ENCODE measurements at regions not wholly inside any gene's neighbourhood (a gene's known extent, or its start where the extent isn't known, plus 50 kb on each side); places are given as distances from the start of the nearest gene placed in this dataset.

GRCh38 chr6:87806635-87807034, 104.6 kb upstream of the AKIRIN2 start:
- no peak for DNase-seq (ENCODE audit: low read depth)

DNA sequence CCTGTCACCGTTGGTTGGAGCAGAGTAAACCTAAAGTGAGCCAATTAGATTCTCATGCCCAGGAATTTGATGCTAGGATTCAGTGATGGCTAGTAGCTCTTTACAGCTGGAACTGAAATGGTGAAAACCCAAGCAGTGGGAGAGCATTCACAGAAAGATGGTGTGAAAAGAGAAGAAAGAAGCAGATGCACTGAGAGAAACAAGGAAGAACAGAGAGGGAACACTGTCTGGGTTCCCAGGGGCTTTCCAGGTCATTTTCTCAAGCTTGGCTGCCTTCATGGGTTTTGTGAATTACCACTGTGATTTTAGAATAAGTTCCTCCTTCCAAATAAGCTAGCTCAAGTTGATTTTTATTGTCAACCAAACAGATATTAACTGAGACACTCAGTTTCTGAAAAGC, 104.1 kb upstream of the AKIRIN2 start:
- DNase-seq (ENCODE audit: low read depth), result no peak

DNA sequence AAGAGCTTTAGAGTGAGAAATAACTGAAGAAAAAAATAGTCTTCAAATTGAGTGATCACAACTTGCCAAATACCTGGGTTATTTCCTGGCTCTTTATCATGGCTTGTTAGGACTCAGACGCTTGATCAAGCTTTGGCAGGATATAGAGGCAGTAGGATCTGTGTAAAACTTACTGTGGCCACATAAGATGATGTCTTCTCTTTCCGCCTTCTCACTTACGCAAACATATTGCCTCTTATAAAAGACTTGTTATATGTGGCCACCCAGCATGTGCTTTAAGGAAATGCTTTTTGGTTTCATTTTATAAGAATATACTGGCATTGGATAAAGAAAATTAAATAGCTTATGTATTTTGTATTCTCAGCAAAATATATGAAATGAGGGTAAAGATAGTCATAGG, 101.8 kb upstream of the AKIRIN2 start:
- no peak for DNase-seq (ENCODE audit: low read depth)

DNA sequence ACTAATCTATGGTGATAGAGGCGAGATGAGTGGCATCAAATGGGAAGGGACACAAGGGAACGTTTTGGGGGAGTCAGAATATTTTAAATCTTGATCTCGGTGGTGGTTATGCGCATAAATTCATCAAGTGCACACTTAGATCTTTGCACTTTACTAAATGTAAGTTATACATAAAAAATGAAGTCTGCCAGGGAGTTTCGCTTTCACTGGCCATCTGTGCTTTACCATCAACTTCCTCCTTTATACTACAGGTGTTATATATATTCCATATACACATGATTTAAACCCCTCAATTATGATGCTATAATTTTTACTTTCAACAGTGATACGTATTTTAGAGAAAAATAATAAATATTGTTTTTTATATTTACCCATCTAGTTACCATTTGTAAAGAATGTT, 97.6 kb upstream of the AKIRIN2 start:
- no peak for DNase-seq (ENCODE audit: low read depth)

DNA sequence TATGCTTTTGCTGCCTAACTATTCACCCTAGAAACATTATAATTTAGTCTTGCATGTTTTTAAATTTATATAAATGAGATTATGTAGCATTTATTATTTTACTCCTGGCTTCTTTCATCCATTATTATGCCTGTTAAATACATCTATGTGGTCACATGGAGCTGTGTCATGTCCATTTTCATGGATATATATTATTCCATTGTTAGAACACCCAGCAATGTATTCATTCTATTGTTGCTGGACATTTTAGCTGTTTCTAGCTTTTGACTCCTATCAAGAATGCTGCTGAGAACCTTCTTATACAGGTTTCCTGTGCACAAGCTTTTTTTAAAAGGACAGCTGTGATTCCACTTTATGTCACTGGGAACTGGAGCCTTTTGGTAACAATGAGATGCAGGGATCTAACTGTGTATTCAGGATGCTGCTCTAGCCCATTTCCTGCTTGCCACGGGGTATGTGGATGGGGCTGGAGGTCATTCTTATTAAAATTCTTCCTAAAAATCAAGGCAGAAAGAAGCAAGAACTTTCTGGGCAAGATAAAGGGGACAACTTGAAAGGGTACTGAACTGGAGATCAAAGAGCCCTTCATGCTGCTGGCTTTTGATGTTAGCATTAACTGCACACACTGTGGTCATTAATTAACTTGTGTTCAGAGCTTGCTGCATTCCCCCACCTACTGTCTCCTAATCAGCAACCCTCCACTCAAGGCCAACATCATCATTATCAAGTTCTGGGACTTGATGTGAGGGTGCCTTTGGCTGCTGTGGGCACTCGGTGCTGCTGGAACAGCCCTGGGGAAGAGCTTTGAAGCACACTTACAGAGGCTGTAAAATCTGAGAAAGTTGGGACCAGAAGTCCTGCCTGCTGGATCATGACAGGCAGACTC, 96.6 kb upstream of the AKIRIN2 start:
- DNase-seq (ENCODE audit: low read depth), result no peak

GRCh38 chr6:87794922-87795885, 93.2 kb upstream of the AKIRIN2 start:
- DNase-seq (ENCODE audit: low read depth), result no peak

DNA sequence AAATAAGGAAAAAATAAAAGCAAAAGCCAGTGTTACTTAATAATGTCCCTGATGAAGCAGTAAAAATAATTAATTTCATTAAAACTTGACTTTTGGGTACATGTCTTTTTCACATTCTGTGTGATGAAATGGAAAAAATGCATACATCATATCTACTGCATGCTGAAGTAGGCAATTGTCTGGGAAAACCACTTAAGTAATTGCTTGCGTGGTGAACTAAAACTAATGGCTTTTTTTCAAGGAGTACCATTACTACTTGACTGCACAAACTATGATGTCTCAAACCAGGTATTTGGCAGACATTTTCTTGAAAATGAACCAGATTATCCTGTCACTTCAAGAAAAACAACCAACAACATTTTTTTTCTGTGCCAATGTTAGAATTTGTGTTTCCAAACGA, 91.3 kb upstream of the AKIRIN2 start:
- DNase-seq (ENCODE audit: low read depth), result no peak

DNA sequence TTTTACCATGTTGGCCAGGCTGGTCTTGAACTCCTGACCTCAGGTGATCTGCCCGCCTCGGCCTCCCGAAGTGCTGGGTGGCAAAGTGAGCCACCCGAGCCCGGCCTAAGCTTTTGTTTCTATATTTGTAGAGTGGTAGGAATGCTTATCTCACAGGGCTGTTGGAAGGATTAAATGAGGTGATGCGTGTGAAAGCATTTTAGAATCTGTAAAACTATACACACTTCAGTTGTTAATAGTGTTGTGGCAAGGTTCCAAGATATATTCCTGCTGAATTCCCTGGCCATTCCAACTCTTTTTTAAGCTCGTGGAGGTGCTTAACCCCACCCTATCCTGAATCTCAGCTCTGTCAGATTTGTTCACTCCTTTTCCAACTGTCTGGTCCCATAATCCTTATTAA, 89.9 kb upstream of the AKIRIN2 start:
- DNase-seq (ENCODE audit: low read depth), result no peak

DNA sequence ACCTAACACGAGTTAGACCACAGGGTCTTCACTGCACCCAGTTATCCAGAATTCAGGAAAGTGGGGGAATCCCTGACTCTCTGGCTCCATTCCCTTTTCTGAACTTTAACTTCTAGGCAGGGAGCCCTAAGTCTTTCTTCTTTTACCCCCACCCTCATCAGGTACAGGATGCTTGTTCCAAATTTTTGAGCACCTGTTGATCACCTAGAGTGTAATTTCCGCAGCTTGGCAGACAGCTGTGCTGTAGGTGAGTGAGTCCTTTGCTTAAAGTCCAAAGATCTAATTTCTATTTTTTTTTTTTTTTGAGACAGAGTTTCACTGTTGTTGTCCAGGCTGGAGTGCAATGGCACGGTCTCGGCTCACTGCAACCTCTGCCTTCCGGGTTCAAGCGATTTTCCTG, 89.5 kb upstream of the AKIRIN2 start:
- DNase-seq (ENCODE audit: low read depth), result no peak

- no peak for DNase-seq (ENCODE audit: low read depth)
Observed at GRCh38 chr6:87791029-87791428, 89.0 kb upstream of the AKIRIN2 start.

DNA sequence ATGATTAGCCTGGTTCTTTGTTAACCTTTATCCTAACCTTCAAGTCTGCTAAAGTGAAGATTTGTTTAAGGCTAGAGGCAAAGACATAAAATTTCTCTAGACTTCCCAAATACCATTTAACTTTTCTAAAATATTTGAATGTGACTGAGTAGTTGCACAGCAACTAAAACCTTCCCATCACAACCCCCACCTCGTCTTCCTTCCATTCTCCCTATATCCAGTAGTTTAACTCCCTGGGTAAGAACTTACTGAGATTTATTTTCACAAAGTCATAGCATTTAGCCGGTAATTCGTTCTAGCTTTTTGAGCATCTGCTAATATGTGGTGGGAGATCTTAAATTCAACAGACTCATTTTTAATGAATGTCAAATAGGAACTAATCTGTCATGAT, 87.9 kb upstream of the AKIRIN2 start:
- no peak for DNase-seq (ENCODE audit: low read depth)

DNA sequence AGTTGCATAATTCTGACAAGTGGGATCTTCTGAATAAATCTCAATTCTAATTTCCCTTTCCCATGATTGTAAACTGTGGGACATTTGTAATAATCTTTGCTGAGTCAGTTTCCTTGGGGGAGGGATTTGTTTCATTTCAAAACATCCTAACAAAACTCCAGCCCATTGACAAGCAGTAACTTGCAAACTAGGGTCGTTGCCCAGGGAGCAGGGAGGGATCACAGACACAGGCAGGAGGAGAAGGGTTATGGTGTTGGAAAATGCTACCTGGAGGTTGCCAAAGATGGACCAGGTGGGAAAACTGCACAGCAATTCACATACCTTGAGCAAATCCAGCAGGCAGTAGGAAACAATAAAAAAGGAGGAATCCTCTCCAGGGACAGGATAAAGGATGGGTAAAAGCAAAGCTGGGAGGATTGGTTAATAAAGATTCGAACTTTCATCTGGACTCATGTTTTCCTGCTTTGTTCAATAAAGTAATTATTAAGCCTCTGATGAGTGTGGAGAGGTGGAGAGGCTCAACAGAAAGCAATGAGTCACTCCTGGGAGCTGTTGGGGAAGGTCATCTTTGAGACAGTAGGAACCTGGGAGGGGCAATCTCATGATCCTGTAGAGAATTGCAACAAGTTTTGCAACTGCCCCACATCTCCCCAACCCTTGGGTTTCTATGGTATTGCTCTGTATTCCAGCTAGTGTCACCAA, 87.3 kb upstream of the AKIRIN2 start:
- DNase-seq (ENCODE audit: low read depth), result peak; percentile 66

DNA sequence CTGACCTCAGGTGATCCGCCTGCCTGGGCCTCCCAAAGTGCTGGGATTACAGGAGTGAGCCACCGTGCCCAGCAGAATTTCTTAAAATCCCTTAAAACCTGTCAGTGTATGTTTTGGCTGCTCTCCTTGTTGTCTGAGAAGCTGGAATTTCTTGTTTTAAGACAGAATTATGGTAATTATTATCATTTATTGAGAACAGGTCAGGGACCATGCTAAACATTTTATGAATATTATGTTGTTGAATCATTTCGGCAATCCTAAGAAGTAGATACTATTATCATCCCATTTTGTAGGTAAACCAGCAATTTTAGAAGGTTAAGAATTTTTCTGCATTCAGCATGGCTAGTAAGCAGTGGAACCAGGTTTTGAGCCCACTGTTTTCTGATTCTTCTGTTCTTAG, 86.1 kb upstream of the AKIRIN2 start:
- no peak for DNase-seq (ENCODE audit: low read depth)

GRCh38 chr6:87785229-87785862, 83.3 kb upstream of the AKIRIN2 start:
- no peak for DNase-seq (ENCODE audit: low read depth)

- DNase-seq (ENCODE audit: low read depth), result no peak
Observed at GRCh38 chr6:87784690-87785089, 82.7 kb upstream of the AKIRIN2 start.

GRCh38 chr6:87784051-87784450, 82.0 kb upstream of the AKIRIN2 start:
- DNase-seq (ENCODE audit: low read depth), result no peak

DNA sequence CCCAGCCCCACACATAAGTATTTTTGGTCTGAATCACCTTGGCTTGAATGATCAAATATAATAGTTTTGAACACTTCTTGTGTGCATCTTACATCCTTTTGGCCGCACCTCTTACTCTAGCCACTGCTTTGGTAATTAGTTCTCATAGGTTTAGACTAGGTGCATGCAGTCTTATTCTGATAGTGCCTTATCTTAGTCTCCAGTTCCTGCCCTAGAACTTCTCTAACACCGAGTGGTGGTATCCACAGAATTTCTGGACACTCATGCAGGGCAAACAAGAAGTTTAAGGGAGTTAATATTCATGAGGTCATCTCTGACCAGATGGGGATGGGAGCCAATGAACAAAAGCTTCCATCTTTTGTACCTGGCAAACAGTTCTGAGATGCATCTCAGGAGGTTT, 77.5 kb upstream of the AKIRIN2 start:
- DNase-seq (ENCODE audit: low read depth), result no peak

DNA sequence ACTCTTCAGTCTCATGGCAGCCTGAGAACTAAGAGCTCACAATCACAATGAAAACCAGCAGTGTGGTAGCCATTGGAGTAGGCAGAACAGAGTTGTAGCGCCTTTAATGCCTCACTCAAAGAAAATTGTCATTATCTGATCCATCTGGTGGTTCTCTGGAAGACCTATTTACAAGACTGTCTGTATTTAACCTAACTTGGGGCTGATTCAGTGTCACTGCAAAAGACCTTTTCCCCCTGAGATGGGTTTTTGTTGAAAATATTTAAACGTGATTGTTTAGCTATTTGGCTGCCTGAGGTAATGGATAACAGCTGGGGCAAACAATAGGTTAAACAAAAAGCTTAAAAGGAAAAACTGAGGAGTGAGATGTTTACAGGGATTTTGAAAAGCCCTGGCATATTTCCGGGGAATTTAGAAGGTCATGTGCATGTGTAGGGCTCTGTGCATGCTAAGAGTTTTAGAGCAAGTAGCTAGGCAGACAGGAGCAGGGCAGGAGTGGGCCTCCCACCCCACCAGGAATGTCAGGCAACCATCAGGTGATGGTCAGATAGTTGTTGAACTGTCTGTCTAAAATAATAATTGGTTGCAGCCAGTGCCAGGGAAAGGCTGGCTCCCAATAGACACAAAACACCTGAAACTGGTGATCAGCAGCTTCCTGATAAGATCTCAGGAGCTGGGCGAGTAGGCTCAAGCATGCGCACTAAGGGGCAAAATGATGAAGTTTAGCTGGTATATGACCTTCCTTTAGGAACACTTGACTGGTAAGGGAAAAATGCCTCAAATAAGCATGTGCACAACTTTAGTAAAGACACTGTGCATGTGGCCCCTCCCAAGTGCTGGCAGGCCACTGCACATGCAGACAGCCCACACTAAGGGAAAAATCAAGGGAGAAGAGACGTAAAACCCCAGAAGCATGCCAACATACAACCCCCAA, 70.8 kb upstream of the AKIRIN2 start:
- DNase-seq (ENCODE audit: low read depth), result no peak

DNA sequence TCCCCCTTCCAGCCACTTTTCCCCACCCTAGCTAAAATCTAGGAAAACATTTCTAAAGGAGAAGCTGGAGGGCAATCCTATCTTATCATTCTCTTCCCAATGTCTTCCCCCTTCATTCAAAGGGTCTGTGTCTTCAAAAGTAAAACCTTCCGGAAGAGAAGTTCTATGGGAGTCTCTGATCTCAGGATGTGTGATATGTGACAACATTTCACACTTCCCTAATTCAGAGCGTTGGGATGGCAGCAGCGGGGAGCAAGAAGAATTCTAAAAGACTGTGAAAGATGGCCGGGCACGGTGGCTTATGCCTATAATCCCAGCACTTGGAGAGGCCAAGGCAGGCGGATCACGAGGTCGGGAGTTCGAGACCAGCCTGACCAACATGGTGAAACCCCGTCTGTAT, 65.4 kb upstream of the AKIRIN2 start:
- no peak for DNase-seq (ENCODE audit: low read depth)

DNA sequence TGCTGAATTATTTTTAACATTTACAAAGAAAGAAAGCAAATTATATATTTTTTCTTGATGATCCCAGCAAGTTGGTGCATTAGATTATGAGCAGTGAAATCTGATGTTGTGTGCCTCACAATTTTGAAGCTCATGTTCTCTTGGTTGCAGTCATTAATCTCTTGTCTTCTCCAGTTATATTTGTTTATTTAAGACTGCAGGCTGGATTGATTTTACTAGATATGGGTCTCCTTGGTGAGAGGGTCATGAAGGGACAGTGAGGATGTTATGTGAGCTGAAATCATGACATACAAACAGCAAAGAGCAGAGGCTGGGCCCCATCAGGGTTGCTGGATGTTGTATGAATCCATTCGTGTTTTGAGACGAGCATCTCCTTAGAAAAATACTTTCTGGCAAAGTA, 64.2 kb upstream of the AKIRIN2 start:
- DNase-seq (ENCODE audit: low read depth), result no peak

- DNase-seq (ENCODE audit: low read depth), result no peak
Observed at GRCh38 chr6:87763901-87764300, 61.9 kb upstream of the AKIRIN2 start.
